ENCODE measurements at regions not wholly inside any gene's neighbourhood (a gene's known extent, or its start where the extent isn't known, plus 50 kb on each side); places are given as distances from the start of the nearest gene placed in this dataset.
A peak's percentile ranks its signal among the peaks of the same experiment; 100 is the strongest.
"Not testable (repeated sequence)": the region's sequence is repeated elsewhere in the genome, so short reads cannot be mapped to it uniquely, and the experiment has no call there.

- no peak for DNase-seq (ENCODE audit: low read depth)
These were observed 62.9 kb downstream of the GLRX5 start for GRCh38 chr14:95597784-95598211.

- DNase-seq (ENCODE audit: low read depth): no peak
These were observed 66.8 kb downstream of the GLRX5 start for GRCh38 chr14:95601650-95602049.

- no peak for DNase-seq (ENCODE audit: low read depth)
These were observed 68.6 kb downstream of the GLRX5 start for GRCh38 chr14:95603415-95603814.

GRCh38 chr14:95606266-95606665 lies 71.4 kb downstream of the GLRX5 start:
- no peak for DNase-seq (ENCODE audit: low read depth)

GRCh38 chr14:95608637-95609235 lies 73.9 kb downstream of the GLRX5 start:
- DNase-seq (ENCODE audit: low read depth): no peak

- no peak for DNase-seq (ENCODE audit: low read depth)
These were observed 74.6 kb downstream of the GLRX5 start for GRCh38 chr14:95609398-95609990.

GRCh38 chr14:95611293-95611880 lies 74.8 kb upstream of the TCL1B start:
- no peak for DNase-seq (ENCODE audit: low read depth)

- no peak for DNase-seq (ENCODE audit: low read depth)
These were observed 71.9 kb upstream of the TCL1B start for GRCh38 chr14:95614349-95614748.

- no peak for DNase-seq (ENCODE audit: low read depth)
These were observed 69.5 kb upstream of the TCL1B start for GRCh38 chr14:95616745-95617144.

- no peak for DNase-seq (ENCODE audit: low read depth)
These were observed 66.3 kb upstream of the TCL1B start for GRCh38 chr14:95619785-95620417.

GRCh38 chr14:95620659-95621059 lies 65.6 kb upstream of the TCL1B start:
- peak; percentile 3 for DNase-seq (ENCODE audit: low read depth)

GRCh38 chr14:95623195-95623594 lies 63.0 kb upstream of the TCL1B start:
- no peak for DNase-seq (ENCODE audit: low read depth)

- DNase-seq (ENCODE audit: low read depth): not testable (repeated sequence)
These were observed 60.5 kb upstream of the TCL1B start for GRCh38 chr14:95625710-95626109.

GRCh38 chr14:95635051-95635450 lies 51.2 kb upstream of the TCL1B start:
- no peak for DNase-seq (ENCODE audit: low read depth)

All from activated gamma-delta T cell treated with anti-CD3 and anti-CD28 coated beads, Interleukin-2, amount 50 U/mL, for 16 hours (primary cell).